ENCODE measurements at regions not wholly inside any gene's neighbourhood (a gene's known extent, or its start where the extent isn't known, plus 50 kb on each side); places are given as distances from the start of the nearest gene placed in this dataset.
"Not testable (repeated sequence)": the region's sequence is repeated elsewhere in the genome, so short reads cannot be mapped to it uniquely, and the experiment has no call there.

DNA sequence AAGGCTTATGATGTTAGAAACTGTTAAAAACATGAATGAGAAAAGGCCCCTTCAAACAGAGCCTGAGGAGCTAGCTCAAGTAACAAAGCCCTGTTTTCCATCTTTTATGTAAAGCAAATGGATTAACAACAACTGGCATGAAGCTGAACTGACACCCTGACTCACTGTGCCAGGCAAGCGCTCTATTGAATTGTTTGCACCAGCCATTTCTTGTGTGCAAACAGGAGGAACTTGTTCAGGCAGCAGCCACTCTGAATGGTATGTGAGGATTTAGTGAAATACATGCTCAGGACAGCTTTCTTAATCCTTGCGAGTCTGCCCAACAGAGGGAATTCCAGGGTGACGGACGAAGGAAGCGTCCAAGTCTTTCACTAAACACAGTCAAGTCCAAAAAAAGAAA is 291.1 kb upstream of the ADGRL2 start:
- H3K4me3 ChIP-seq, result no peak overlapping the region
- no peaks in the 10 kb centered on the region for H4K20me1 ChIP-seq (ENCODE audit: insufficient read depth)
- TF ChIP-seq EZH2 (IDR thresholded peaks at IDR 0.05; ENCODE audit: insufficient read depth, poor library complexity, severe bottlenecking) (no peak), EZH2phosphoT487 (IDR thresholded peaks at IDR 0.05; ENCODE audit: insufficient read depth, low read depth) (no peak)
- H3K9ac ChIP-seq, result no peak overlapping the region
- WGBS, 2 experiments (ENCODE audit: low coverage in 1 of 2, low lambda C conversion rate in 2 of 2, missing lambda C conversion rate in 2 of 2), result 82 to 91% methylated on average over 5 of the region's 5 CpGs
- no peaks in the 10 kb centered on the region for H3K27me3 ChIP-seq (replicated peaks; ENCODE audit: insufficient read depth)
- H3K9me3 ChIP-seq (ENCODE audit: low read depth), result no peaks in the 10 kb centered on the region
- no peaks in the 10 kb centered on the region for H3F3A ChIP-seq (ENCODE audit: insufficient read depth)
- no peaks in the 10 kb centered on the region for H3K79me2 ChIP-seq (ENCODE audit: insufficient read depth)
- H2AFZ ChIP-seq, result no peak overlapping the region
- no peaks in the 10 kb centered on the region for H3K9me2 ChIP-seq (ENCODE audit: insufficient read depth)
- no peak overlapping the region for H3K4me2 ChIP-seq (ENCODE audit: unreplicated experiment)
- in situ Hi-C loops (cut with MboI), result no loop called here
- no peaks in the 10 kb centered on the region for H3K4me1 ChIP-seq (ENCODE audit: insufficient read depth)
- H3K36me3 ChIP-seq (ENCODE audit: low read depth), result no peaks in the 10 kb centered on the region
- DNase-seq, result no peak
- no peak overlapping the region for H3K27ac ChIP-seq

- no peaks in the 10 kb centered on the region for H3K27me3 ChIP-seq (replicated peaks; ENCODE audit: insufficient read depth)
- H3K79me2 ChIP-seq (ENCODE audit: insufficient read depth), result no peaks in the 10 kb centered on the region
- in situ Hi-C loops (cut with MboI), result no loop called here
- TF ChIP-seq EZH2 (IDR thresholded peaks at IDR 0.05; ENCODE audit: insufficient read depth, poor library complexity, severe bottlenecking) (no peak), EZH2phosphoT487 (IDR thresholded peaks at IDR 0.05; ENCODE audit: insufficient read depth, low read depth) (no peak)
- H3K9me3 ChIP-seq (ENCODE audit: low read depth), result no peaks in the 10 kb centered on the region
- H3K9me2 ChIP-seq (ENCODE audit: insufficient read depth), result no peaks in the 10 kb centered on the region
- DNase-seq, result no peak
- no peaks in the 10 kb centered on the region for H3K36me3 ChIP-seq (ENCODE audit: low read depth)
- H4K20me1 ChIP-seq (ENCODE audit: insufficient read depth), result no peaks in the 10 kb centered on the region
- no peaks in the 10 kb centered on the region for H3K4me1 ChIP-seq (ENCODE audit: insufficient read depth)
- no peak overlapping the region for H3K4me2 ChIP-seq (ENCODE audit: unreplicated experiment)
- no peak overlapping the region for H3K27ac ChIP-seq
- H3K4me3 ChIP-seq, result no peak overlapping the region
- no peaks in the 10 kb centered on the region for H3F3A ChIP-seq (ENCODE audit: insufficient read depth)
- no peak overlapping the region for H2AFZ ChIP-seq
- no peak overlapping the region for H3K9ac ChIP-seq
- 31 to 44% methylated on average over 1 of the region's 1 CpG for WGBS, 2 experiments (ENCODE audit: low coverage in 1 of 2, low lambda C conversion rate in 2 of 2, missing lambda C conversion rate in 2 of 2)
Observed at GRCh38 chr1:81506699-81507098, 294.0 kb upstream of the ADGRL2 start.

GRCh38 chr1:81505831-81506230 is 294.9 kb upstream of the ADGRL2 start:
- no peak for DNase-seq
- Histone ChIP-seq H3K9ac (no peak overlapping the region), H3K79me2 (ENCODE audit: insufficient read depth) (no peaks in the 10 kb centered on the region), H2AFZ (no peak overlapping the region), H4K20me1 (ENCODE audit: insufficient read depth) (no peaks in the 10 kb centered on the region), H3K9me3 (ENCODE audit: low read depth) (no peaks in the 10 kb centered on the region), H3K4me1 (ENCODE audit: insufficient read depth) (no peaks in the 10 kb centered on the region), H3K4me3 (no peak overlapping the region), H3K9me2 (ENCODE audit: insufficient read depth) (no peaks in the 10 kb centered on the region), H3K36me3 (ENCODE audit: low read depth) (no peaks in the 10 kb centered on the region), H3K27ac (no peak overlapping the region), H3K4me2 (ENCODE audit: unreplicated experiment) (no peak overlapping the region), H3K27me3 (replicated peaks; ENCODE audit: insufficient read depth) (no peaks in the 10 kb centered on the region), H3F3A (ENCODE audit: insufficient read depth) (no peaks in the 10 kb centered on the region)
- TF ChIP-seq EZH2 (IDR thresholded peaks at IDR 0.05; ENCODE audit: insufficient read depth, poor library complexity, severe bottlenecking), result no peak
- no peak for TF ChIP-seq EZH2phosphoT487 (IDR thresholded peaks at IDR 0.05; ENCODE audit: insufficient read depth, low read depth)
- in situ Hi-C loops (cut with MboI), result no loop called here
- 50 to 54% methylated on average over 4 of the region's 4 CpGs for WGBS, 2 experiments (ENCODE audit: low coverage in 1 of 2, low lambda C conversion rate in 2 of 2, missing lambda C conversion rate in 2 of 2)

DNA sequence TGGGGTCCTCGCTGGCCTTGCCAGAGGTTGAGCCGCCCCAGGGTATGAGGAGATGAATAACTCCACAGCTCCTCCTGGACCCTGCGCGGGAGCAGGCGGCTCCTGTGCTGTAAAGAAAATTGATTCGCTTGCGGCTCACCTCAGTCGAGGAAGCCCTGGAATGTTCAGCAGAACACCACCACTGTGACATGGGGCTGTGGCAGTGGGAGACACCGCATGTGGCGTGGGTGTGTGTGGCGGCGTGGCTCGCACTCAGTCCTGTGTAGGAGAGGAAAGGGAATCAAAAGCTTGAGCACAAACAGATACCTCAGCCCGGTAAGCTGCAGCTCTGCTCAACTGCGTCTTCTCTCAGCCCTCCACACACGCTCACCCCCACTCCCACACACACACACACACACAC is 295.9 kb upstream of the ADGRL2 start:
- in situ Hi-C loops (cut with MboI), result not testable (repeated sequence)

DNA sequence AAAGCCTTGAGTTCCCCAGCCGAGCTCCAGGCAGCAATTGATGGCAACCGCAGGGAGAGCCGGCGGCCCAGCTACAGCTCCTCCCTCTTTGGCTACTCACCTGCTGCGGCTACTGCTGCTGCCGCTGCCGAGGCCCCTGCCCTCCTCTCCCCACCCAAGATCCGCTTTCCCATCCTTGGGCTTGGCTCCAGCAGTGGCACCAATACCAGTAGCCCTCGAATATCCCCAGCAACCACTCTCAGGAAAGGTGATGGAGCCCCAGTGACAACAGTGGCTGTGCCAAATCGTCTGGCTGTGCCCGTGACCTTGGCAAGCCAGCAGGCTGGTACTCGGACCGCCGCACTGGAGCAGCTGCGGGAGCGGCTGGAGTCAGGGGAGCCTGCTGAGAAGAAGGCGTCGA is 298.0 kb upstream of the ADGRL2 start:
- H3K79me2 ChIP-seq (ENCODE audit: insufficient read depth); H3K4me3 ChIP-seq; H3K9me2 ChIP-seq (ENCODE audit: insufficient read depth); H3K4me2 ChIP-seq (ENCODE audit: unreplicated experiment); H3K27ac ChIP-seq; H3K4me1 ChIP-seq (ENCODE audit: insufficient read depth); in situ Hi-C loops (cut with MboI); H2AFZ ChIP-seq; H3K9ac ChIP-seq; H3K9me3 ChIP-seq (ENCODE audit: low read depth); H3F3A ChIP-seq (ENCODE audit: insufficient read depth); H3K36me3 ChIP-seq (ENCODE audit: low read depth); DNase-seq; H3K27me3 ChIP-seq (replicated peaks; ENCODE audit: insufficient read depth); H4K20me1 ChIP-seq (ENCODE audit: insufficient read depth): not testable (repeated sequence)
- WGBS, 2 experiments (ENCODE audit: low coverage in 1 of 2, low lambda C conversion rate in 2 of 2, missing lambda C conversion rate in 2 of 2), result 77% methylated on average over 15 to 17 of the region's 18 CpGs

More for the DNA sequence above, 295.9 kb upstream of the ADGRL2 start:
- not testable (repeated sequence) for H3K79me2 ChIP-seq (ENCODE audit: insufficient read depth); H3K4me1 ChIP-seq (ENCODE audit: insufficient read depth); H2AFZ ChIP-seq; DNase-seq; H3K4me3 ChIP-seq; H3K36me3 ChIP-seq (ENCODE audit: low read depth); H3K4me2 ChIP-seq (ENCODE audit: unreplicated experiment); H3K27ac ChIP-seq; H3K9me3 ChIP-seq (ENCODE audit: low read depth); H3K9ac ChIP-seq; H3F3A ChIP-seq (ENCODE audit: insufficient read depth); H3K9me2 ChIP-seq (ENCODE audit: insufficient read depth); H3K27me3 ChIP-seq (replicated peaks; ENCODE audit: insufficient read depth); H4K20me1 ChIP-seq (ENCODE audit: insufficient read depth)
- WGBS, 2 experiments (ENCODE audit: low coverage in 1 of 2, low lambda C conversion rate in 2 of 2, missing lambda C conversion rate in 2 of 2), result 71 to 78% methylated on average over 12 to 15 of the region's 16 CpGs

DNA sequence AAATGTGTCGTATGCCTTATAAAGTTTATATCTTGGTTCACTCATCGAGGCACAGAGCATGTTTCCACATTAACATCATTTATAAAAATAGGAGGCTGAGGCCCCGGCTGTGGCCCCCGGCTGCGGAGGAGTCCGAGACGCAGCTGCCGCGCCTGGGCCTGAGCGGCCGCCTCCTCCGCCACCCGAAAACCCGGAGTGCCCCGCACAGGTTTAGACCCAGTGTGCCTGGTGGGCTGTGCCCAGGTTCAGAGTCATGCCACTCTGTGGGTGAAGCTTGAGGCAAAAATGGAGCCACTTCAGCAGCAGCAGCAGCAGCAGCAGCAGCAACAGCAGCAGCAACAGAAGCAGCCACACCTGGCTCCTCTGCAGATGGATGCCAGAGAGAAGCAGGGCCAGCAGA is 299.2 kb upstream of the ADGRL2 start:
- H3K36me3 ChIP-seq (ENCODE audit: low read depth); H3K4me1 ChIP-seq (ENCODE audit: insufficient read depth); H3K9me3 ChIP-seq (ENCODE audit: low read depth); H3K9ac ChIP-seq; H2AFZ ChIP-seq; H3K79me2 ChIP-seq (ENCODE audit: insufficient read depth); in situ Hi-C loops (cut with MboI); H3F3A ChIP-seq (ENCODE audit: insufficient read depth); H3K27me3 ChIP-seq (replicated peaks; ENCODE audit: insufficient read depth); H3K27ac ChIP-seq; H4K20me1 ChIP-seq (ENCODE audit: insufficient read depth); H3K9me2 ChIP-seq (ENCODE audit: insufficient read depth); H3K4me3 ChIP-seq; DNase-seq; H3K4me2 ChIP-seq (ENCODE audit: unreplicated experiment): not testable (repeated sequence)
- 81 to 87% methylated on average over 15 of the region's 15 CpGs for WGBS, 2 experiments (ENCODE audit: low coverage in 1 of 2, low lambda C conversion rate in 2 of 2, missing lambda C conversion rate in 2 of 2)

Measured in GM23248 (cell line).